IMR-90 (cell line): ENCODE measurements at regions not wholly inside any gene's neighbourhood (a gene's known extent, or its start where the extent isn't known, plus 50 kb on each side); places are given as distances from the start of the nearest gene placed in this dataset.

Source experiments
- BHLHE40 ChIP-seq: fragments of 150-350 bp; IDR thresholded peaks from 2 replicates; pipeline ENCODE4 v1.6.1; 2016; ENCODE audit warnings: mild to moderate bottlenecking, low read depth, low read length
- CEBPB ChIP-seq: IDR thresholded peaks from 2 replicates; pipeline ENCODE4 v1.6.1; 2012; ENCODE audit warnings: low read depth, low read length, improper control_type of control experiment
- MAZ ChIP-seq: IDR thresholded peaks from 2 replicates; pipeline ENCODE4 v1.6.1; 2012; ENCODE audit warnings: low read depth, mild to moderate bottlenecking, low read length, improper control_type of control experiment, moderate library complexity, borderline replicate concordance
- POLR2A ChIP-seq: IDR thresholded peaks from 2 replicates; pipeline ENCODE4 v1.6.1; 2012; ENCODE audit warnings: mild to moderate bottlenecking, low read depth, low read length
- RCOR1 ChIP-seq: IDR thresholded peaks from 2 replicates; pipeline ENCODE4 v1.6.1; 2012; ENCODE audit warnings: mild to moderate bottlenecking, low read length, improper control_type of control experiment; ENCODE audit not compliant: insufficient replicate concordance
- RFX5 ChIP-seq: IDR thresholded peaks from 2 replicates; pipeline ENCODE4 v1.8.0; 2012; ENCODE audit warnings: low read depth, mild to moderate bottlenecking, low read length, moderate library complexity
- SMC3 ChIP-seq: fragments of 150-350 bp; IDR thresholded peaks from 2 replicates; pipeline ENCODE4 v1.6.1; 2016; ENCODE audit warnings: low read depth, mild to moderate bottlenecking, antibody characterized with exemption, low read length, moderate library complexity
- TF ChIP-seq, protein P1 (sequence below): conservative IDR thresholded peaks from 2 replicates; pipeline ENCODE4 v1.5.1; 2012; ENCODE audit warnings: mild to moderate bottlenecking, low read depth, low read length, improper control_type of control experiment

DNA sequence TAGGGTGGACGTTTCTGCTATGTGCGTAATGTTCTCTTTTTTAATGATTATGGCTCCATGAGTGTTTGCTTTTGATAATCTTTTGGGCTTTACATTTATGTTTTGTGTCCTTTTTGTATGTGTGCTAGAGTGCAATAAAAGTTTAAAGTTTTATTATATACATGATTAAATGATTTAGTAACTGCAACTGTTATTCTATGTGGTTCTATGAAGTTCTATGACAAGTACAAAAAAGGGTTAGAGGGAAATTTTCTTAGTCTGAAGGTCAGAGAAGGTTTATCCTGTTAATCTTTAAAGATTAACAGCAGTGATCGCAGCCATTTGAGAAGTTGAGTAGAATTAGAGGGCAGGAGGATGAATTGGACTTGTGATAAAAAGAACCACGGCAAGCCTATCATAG is 386.4 kb upstream of the CHRM3 start:
- TF ChIP-seq, protein P1, sequence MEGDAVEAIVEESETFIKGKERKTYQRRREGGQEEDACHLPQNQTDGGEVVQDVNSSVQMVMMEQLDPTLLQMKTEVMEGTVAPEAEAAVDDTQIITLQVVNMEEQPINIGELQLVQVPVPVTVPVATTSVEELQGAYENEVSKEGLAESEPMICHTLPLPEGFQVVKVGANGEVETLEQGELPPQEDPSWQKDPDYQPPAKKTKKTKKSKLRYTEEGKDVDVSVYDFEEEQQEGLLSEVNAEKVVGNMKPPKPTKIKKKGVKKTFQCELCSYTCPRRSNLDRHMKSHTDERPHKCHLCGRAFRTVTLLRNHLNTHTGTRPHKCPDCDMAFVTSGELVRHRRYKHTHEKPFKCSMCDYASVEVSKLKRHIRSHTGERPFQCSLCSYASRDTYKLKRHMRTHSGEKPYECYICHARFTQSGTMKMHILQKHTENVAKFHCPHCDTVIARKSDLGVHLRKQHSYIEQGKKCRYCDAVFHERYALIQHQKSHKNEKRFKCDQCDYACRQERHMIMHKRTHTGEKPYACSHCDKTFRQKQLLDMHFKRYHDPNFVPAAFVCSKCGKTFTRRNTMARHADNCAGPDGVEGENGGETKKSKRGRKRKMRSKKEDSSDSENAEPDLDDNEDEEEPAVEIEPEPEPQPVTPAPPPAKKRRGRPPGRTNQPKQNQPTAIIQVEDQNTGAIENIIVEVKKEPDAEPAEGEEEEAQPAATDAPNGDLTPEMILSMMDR = no peak
- TF ChIP-seq MAZ (no peak), POLR2A (no peak), RCOR1 (no peak), SMC3 (no peak), CEBPB (no peak), RFX5 (no peak), BHLHE40 (no peak)
